ENCODE measurements at regions not wholly inside any gene's neighbourhood (a gene's known extent, or its start where the extent isn't known, plus 50 kb on each side); places are given as distances from the start of the nearest gene placed in this dataset.

- POLR2A ChIA-PET: no interaction called here
- CTCF ChIA-PET: no interaction called here
- no peak for ATAC-seq (ENCODE audit: low read depth)
- Mint-ChIP-seq H3K9me3 (peaks cover 13% of the 10 kb centered on the region), H3K4me3 (no peak overlapping the region), H3K36me3 (ENCODE audit: low read depth) (no peaks in the 10 kb centered on the region), H3K27me3 (peaks cover 2% of the 10 kb centered on the region), H3K27ac (no peak overlapping the region), H3K4me1 (no peaks in the 10 kb centered on the region)
- TF ChIP-seq, protein P1, sequence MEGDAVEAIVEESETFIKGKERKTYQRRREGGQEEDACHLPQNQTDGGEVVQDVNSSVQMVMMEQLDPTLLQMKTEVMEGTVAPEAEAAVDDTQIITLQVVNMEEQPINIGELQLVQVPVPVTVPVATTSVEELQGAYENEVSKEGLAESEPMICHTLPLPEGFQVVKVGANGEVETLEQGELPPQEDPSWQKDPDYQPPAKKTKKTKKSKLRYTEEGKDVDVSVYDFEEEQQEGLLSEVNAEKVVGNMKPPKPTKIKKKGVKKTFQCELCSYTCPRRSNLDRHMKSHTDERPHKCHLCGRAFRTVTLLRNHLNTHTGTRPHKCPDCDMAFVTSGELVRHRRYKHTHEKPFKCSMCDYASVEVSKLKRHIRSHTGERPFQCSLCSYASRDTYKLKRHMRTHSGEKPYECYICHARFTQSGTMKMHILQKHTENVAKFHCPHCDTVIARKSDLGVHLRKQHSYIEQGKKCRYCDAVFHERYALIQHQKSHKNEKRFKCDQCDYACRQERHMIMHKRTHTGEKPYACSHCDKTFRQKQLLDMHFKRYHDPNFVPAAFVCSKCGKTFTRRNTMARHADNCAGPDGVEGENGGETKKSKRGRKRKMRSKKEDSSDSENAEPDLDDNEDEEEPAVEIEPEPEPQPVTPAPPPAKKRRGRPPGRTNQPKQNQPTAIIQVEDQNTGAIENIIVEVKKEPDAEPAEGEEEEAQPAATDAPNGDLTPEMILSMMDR (IDR thresholded peaks at IDR 0.05): no peak
- intact Hi-C loops (cut with micrococcal nuclease): no loop called here
- DNase-seq: no peak
Observed at GRCh38 chr3:127053979-127054378, 71.1 kb downstream of the PLXNA1 start.

- ATAC-seq (ENCODE audit: low read depth) (no peak), DNase-seq (no peak)
- no peaks in the 10 kb centered on the region for H3K27me3 Mint-ChIP-seq
- no peak overlapping the region for H3K27ac Mint-ChIP-seq
- intact Hi-C loops (cut with micrococcal nuclease): no loop called here
- ChIA-PET POLR2A (no interaction called here), CTCF (no interaction called here)
- peaks cover 7% of the 10 kb centered on the region for H3K9me3 Mint-ChIP-seq
- no peak overlapping the region for H3K4me3 Mint-ChIP-seq
- H3K36me3 Mint-ChIP-seq (ENCODE audit: low read depth): no peaks in the 10 kb centered on the region
- TF ChIP-seq, protein P1 (IDR thresholded peaks at IDR 0.05): no peak
- H3K4me1 Mint-ChIP-seq: no peaks in the 10 kb centered on the region
Observed at GRCh38 chr3:127056281-127056680, 73.4 kb downstream of the PLXNA1 start.

- no peak for DNase-seq
- Mint-ChIP-seq H3K9me3 (peaks cover 7% of the 10 kb centered on the region), H3K4me3 (no peak overlapping the region), H3K36me3 (ENCODE audit: low read depth) (no peaks in the 10 kb centered on the region), H3K27ac (no peak overlapping the region), H3K27me3 (peaks cover 1% of the 10 kb centered on the region), H3K4me1 (no peaks in the 10 kb centered on the region)
- ChIA-PET POLR2A (no interaction called here), CTCF (no interaction called here)
- intact Hi-C loops (cut with micrococcal nuclease): no loop called here
- ATAC-seq (ENCODE audit: low read depth): no peak
- TF ChIP-seq, protein P1 (IDR thresholded peaks at IDR 0.05): no peak
Observed at GRCh38 chr3:127056976-127057375, 74.1 kb downstream of the PLXNA1 start.

DNA sequence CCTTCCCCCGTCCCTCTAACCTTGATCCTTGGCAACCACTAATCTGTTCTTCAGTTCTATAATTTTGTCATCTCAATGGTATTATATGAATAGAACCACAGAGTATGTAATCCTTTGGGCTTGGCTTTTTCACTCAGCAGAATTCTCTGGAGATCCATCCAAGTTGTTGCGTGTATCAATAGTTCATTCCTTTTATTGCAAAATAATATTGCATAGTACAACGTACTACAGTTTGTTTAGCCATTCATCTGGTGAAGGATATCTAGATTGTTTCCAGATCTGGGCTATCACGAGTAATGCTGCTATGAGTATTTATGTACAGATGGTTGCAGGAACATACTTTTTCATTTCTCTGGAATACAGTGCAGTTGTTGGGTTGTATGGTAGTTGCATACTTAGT, 76.2 kb downstream of the PLXNA1 start:
- intact Hi-C loops (cut with micrococcal nuclease): no loop called here
- CTCF ChIA-PET: no interaction called here
- H3K4me3 Mint-ChIP-seq: no peak overlapping the region

DNA sequence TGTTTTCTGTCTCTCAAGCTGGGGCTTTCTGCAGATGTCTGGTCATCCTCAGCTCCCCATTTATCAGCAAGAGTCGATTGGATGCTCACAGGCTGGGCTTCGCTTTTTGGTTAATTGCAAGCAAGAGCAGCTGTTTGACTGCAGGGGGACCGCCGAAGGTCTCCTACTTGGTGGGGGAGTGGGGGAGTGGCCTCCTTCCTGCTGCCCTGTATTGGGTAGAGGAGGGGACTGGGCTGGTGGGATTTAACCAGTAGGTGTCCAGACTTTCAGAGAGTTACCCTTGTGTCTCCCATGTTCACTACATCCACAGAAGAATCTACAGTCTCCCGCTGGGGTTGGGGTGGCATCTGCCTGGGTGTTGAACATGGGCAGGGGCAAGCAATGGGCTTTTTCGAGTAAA, 78.7 kb downstream of the PLXNA1 start:
- Mint-ChIP-seq H3K4me1 (no peaks in the 10 kb centered on the region), H3K4me3 (no peak overlapping the region), H3K27ac (no peak overlapping the region), H3K36me3 (ENCODE audit: low read depth) (no peaks in the 10 kb centered on the region), H3K27me3 (peaks cover 27% of the 10 kb centered on the region), H3K9me3 (peaks cover 7% of the 10 kb centered on the region)
- POLR2A ChIA-PET: no interaction called here
- DNase-seq: no peak
- intact Hi-C loops (cut with micrococcal nuclease): no loop called here
- TF ChIP-seq, protein P1 (IDR thresholded peaks at IDR 0.05): no peak
- CTCF ChIA-PET: no interaction called here
- ATAC-seq (ENCODE audit: low read depth): no peak

More for the DNA sequence above, 76.2 kb downstream of the PLXNA1 start:
- Mint-ChIP-seq H3K9me3 (peaks cover 7% of the 10 kb centered on the region), H3K4me1 (no peaks in the 10 kb centered on the region), H3K36me3 (ENCODE audit: low read depth) (no peaks in the 10 kb centered on the region), H3K27ac (no peak overlapping the region), H3K27me3 (peaks cover 10% of the 10 kb centered on the region)
- POLR2A ChIA-PET: no interaction called here
- DNase-seq (no peak), ATAC-seq (ENCODE audit: low read depth) (no peak)
- TF ChIP-seq, protein P1 (IDR thresholded peaks at IDR 0.05): no peak
